ENCODE measurements at regions not wholly inside any gene's neighbourhood (a gene's known extent, or its start where the extent isn't known, plus 50 kb on each side); places are given as distances from the start of the nearest gene placed in this dataset.

GRCh38 chr12:3989218-3989550 lies 116.0 kb upstream of the PARP11 start:
- TF ChIP-seq CTCF (IDR thresholded peaks at IDR 0.05) (no peak), POLR2A (IDR thresholded peaks at IDR 0.05) (no peak), POLR2AphosphoS5 (IDR thresholded peaks at IDR 0.05) (no peak)
